ENCODE measurements at regions not wholly inside any gene's neighbourhood (a gene's known extent, or its start where the extent isn't known, plus 50 kb on each side); places are given as distances from the start of the nearest gene placed in this dataset.

- no peak overlapping the region for H3K4me3 ChIP-seq (ENCODE audit: low read depth, low read length)
- TF ChIP-seq, protein P1, sequence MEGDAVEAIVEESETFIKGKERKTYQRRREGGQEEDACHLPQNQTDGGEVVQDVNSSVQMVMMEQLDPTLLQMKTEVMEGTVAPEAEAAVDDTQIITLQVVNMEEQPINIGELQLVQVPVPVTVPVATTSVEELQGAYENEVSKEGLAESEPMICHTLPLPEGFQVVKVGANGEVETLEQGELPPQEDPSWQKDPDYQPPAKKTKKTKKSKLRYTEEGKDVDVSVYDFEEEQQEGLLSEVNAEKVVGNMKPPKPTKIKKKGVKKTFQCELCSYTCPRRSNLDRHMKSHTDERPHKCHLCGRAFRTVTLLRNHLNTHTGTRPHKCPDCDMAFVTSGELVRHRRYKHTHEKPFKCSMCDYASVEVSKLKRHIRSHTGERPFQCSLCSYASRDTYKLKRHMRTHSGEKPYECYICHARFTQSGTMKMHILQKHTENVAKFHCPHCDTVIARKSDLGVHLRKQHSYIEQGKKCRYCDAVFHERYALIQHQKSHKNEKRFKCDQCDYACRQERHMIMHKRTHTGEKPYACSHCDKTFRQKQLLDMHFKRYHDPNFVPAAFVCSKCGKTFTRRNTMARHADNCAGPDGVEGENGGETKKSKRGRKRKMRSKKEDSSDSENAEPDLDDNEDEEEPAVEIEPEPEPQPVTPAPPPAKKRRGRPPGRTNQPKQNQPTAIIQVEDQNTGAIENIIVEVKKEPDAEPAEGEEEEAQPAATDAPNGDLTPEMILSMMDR (IDR thresholded peaks at IDR 0.05; ENCODE audit: low read depth, low read length) = no peak
Measured at GRCh38 chr7:8809320-8809719, 375.9 kb downstream of the NXPH1 start.

DNA sequence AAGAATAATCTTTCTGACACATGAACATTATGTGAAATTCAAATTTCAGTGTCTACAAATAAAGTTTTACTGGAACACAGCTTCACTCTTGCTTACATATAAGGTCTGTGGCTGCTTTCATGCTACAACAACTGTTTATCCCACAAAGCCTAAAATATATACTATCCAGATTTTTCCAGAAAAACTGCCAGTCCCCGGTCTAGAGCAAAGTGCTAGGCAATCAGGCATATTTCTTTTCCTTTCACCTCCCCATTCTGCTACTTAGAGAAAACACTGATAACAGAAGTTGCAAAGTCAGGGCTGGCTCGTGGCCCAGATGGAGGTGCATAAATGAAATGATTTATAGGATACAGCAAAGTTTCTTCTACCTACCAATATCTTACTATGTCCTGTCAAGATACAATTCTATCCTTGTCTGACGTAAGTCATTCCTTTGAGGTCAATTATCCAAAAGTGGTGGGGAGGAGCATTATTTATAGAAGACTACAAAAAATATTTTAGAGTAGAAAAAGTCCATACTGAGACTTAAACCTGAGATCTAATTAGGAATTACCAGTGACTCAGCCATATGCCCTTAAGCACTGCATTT, 384.1 kb downstream of the NXPH1 start:
- TF ChIP-seq, protein P1 (IDR thresholded peaks at IDR 0.05; ENCODE audit: low read depth, low read length) = no peak
- H3K4me3 ChIP-seq (ENCODE audit: low read depth, low read length) = no peak overlapping the region

- no peak overlapping the region for H3K4me3 ChIP-seq (ENCODE audit: low read depth, low read length)
- TF ChIP-seq, protein P1 (IDR thresholded peaks at IDR 0.05; ENCODE audit: low read depth, low read length) = no peak
Measured at GRCh38 chr7:8818406-8818805, 385.0 kb downstream of the NXPH1 start.

GRCh38 chr7:8822595-8822994, 389.2 kb downstream of the NXPH1 start:
- TF ChIP-seq, protein P1 (IDR thresholded peaks at IDR 0.05; ENCODE audit: low read depth, low read length) = no peak
- H3K4me3 ChIP-seq (ENCODE audit: low read depth, low read length) = no peak overlapping the region

DNA sequence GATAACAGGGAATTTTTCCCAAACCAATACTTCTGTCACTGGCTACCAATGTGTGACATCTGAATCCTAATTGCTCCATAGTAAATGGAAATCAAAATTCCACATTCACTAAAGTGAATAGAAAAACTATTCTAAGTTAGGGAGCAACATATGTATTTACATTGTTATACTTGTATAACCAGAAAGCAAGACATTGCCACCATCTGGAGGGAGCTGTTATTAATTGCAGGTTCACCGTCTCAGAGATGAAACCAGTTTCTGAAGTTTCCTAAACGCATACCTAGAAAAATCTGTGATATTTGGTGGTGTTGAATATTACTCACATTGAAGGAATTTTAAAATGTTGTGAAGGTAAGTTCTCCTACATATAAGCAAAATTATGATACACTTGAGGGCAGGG, 390.1 kb downstream of the NXPH1 start:
- no peak overlapping the region for H3K4me3 ChIP-seq (ENCODE audit: low read depth, low read length)
- TF ChIP-seq, protein P1 (IDR thresholded peaks at IDR 0.05; ENCODE audit: low read depth, low read length) = no peak

GRCh38 chr7:8827329-8827728, 393.9 kb downstream of the NXPH1 start:
- no peak overlapping the region for H3K4me3 ChIP-seq (ENCODE audit: low read depth, low read length)
- TF ChIP-seq, protein P1 (IDR thresholded peaks at IDR 0.05; ENCODE audit: low read depth, low read length) = no peak

GRCh38 chr7:8829100-8829499, 395.7 kb downstream of the NXPH1 start:
- TF ChIP-seq, protein P1 (IDR thresholded peaks at IDR 0.05; ENCODE audit: low read depth, low read length) = no peak
- no peak overlapping the region for H3K4me3 ChIP-seq (ENCODE audit: low read depth, low read length)
